Activated naive CD4-positive, alpha-beta T cell treated with anti-CD3 and anti-CD28 coated beads, Interleukin-2, amount 50 U/mL, for 72 hours (primary cell): ENCODE measurements at regions not wholly inside any gene's neighbourhood (a gene's known extent, or its start where the extent isn't known, plus 50 kb on each side); places are given as distances from the start of the nearest gene placed in this dataset.

Experiments used
- ATAC-seq, 2 donors: fragments of 150-1000 bp; cut with Tn5 transposase; 2 replicates each; pipeline ENCODE4 v1.10.0; 2021; ENCODE audit warnings: mild to moderate bottlenecking in 2 of 2, moderate library complexity in 2 of 2
- DNase-seq, 2 donors: peaks; one replicate each; pipeline ENCODE4 v3.0.0; 2021 to 2022; ENCODE audit warnings: low spot score in 2 of 2
- H3K27ac Mint-ChIP-seq, 2 donors: one replicate each; pipeline ENCODE4 v1.8.0; 2022; ENCODE audit warnings: mild to moderate bottlenecking in 2 of 2, mixed read lengths in 2 of 2
- H3K36me3 Mint-ChIP-seq, 2 donors: one replicate each; pipeline ENCODE4 v1.8.0; 2022; ENCODE audit warnings: mixed read lengths in 2 of 2
- H3K9me3 Mint-ChIP-seq, 2 donors: one replicate each; pipeline ENCODE4 v1.8.0; 2022; ENCODE audit warnings: mixed read lengths in 2 of 2

DNA sequence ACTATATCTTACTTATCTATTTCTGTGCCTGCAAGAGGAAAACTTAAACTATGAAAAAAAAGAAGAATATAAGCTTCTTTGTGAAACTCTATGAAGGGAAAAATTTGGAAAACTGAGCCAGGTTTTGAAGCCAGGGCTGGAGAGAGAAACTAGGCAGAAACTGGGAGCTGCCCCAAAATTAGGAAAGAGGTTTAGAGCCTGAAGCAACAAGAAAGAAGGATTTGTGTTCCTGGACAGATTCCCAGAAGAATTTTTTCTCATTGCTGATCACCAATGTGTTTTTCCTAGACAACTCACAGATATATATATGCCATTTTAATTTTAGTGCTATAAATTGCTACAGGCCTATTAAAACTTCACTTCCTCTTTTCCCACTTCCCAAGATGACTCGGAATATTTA lies 245.0 kb upstream of the GEMIN8 start:
- DNase-seq (no peak), ATAC-seq (no peak)
- H3K27ac Mint-ChIP-seq, result no peak overlapping the region
- no peaks in the 10 kb centered on the region for H3K36me3 Mint-ChIP-seq
- H3K9me3 Mint-ChIP-seq, result peaks cover 0 to 5% of the 10 kb centered on the region in 2 donors

DNA sequence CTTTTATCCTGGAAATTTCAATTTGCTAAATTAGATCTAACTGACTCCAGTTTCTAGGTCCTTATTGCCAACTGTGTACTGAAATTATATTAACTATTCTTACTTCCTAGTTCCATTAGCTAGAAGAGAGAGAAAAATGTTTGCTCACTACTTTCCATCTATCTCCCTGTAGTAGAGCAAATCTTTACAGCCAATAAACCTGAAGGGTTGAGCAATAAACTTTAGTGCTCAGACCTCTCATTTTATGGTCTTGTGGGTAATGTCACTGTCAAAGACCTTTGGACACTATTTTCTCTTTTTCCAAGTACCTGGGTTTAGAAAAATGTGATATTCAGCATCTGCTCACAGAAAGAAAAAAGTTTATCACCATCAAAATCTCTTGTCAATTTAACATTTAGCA lies 237.5 kb upstream of the GEMIN8 start:
- Mint-ChIP-seq H3K36me3 (no peaks in the 10 kb centered on the region), H3K9me3 (peaks cover 0 to 3% of the 10 kb centered on the region in 2 donors), H3K27ac (no peak overlapping the region)
- DNase-seq, result no peak
- ATAC-seq, result no peak

DNA sequence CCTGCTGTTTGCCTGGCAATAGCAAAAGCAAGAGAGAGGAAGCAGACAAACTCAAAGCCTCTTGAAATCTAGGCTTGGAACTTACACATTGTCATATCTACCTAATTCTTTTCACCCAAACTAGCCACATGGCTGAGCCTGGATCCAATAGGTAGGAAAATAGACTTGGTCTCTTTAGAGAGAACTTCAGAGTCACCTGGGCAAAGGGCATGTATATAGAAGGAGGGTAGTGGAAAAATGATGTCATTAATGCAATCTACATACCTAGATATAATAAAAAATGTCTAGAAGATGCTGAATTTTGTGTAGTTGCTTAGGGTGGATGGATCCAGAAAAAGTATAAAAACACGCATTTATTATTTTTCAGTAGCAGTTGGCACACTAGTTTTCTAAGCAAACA lies 237.0 kb upstream of the GEMIN8 start:
- Mint-ChIP-seq H3K9me3 (peaks cover 0 to 3% of the 10 kb centered on the region in 2 donors), H3K27ac (no peak overlapping the region), H3K36me3 (no peaks in the 10 kb centered on the region)
- DNase-seq (no peak), ATAC-seq (no peak)

GRCh38 chrX:14243823-14244222 lies 214.1 kb upstream of the GEMIN8 start:
- Mint-ChIP-seq H3K27ac (no peak overlapping the region), H3K36me3 (no peaks in the 10 kb centered on the region), H3K9me3 (peaks cover 0 to 9% of the 10 kb centered on the region in 2 donors)
- ATAC-seq (no peak), DNase-seq (no peak)

GRCh38 chrX:14235004-14235403 lies 205.3 kb upstream of the GEMIN8 start:
- no peak for ATAC-seq
- Mint-ChIP-seq H3K9me3 (peaks cover 9 to 16% of the 10 kb centered on the region in 2 donors), H3K36me3 (no peaks in the 10 kb centered on the region), H3K27ac (no peak overlapping the region)
- DNase-seq, result no peak

DNA sequence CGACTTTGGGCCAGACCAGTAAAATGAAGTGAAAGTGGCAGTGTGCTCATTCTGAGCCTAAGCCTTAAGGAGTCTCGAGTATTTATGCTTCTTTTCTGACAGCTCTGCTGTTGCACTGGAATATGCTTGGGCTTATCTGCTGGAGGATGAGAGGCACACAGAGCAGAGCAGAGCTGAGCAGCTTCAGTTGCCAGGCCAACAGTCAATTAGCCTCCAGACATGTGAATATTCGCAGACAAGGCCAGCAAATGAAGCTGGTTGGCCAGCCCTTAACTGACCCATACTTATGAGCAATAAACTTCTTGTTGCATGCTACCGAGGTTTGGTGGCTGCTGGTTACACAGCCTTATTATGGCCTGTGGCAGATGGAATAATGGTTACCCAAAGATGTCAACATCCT lies 203.0 kb upstream of the GEMIN8 start:
- Mint-ChIP-seq H3K36me3 (no peaks in the 10 kb centered on the region), H3K27ac (no peak overlapping the region), H3K9me3 (peaks cover 6 to 16% of the 10 kb centered on the region in 2 donors)
- ATAC-seq (no peak), DNase-seq (no peak)

DNA sequence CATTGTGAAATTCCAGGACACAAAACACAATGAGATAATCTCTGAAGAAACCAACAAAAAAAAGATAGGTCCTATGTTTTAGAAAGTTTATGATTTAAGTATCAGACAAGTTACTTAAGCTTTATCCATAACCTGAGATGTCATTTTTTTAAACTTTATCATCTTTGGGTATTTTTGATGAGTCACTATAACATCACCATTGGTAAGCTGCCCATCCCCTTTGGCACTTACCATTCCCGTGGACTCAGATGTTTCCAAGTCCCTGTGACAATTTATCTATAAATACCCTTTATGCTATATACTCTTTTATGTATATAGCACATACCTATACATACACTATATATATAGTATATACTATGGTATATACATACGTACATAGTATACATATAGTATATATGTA lies 198.9 kb upstream of the GEMIN8 start:
- H3K9me3 Mint-ChIP-seq, result peaks cover 0 to 4% of the 10 kb centered on the region in 2 donors
- ATAC-seq (no peak), DNase-seq (no peak)
- no peaks in the 10 kb centered on the region for H3K36me3 Mint-ChIP-seq
- no peak overlapping the region for H3K27ac Mint-ChIP-seq

DNA sequence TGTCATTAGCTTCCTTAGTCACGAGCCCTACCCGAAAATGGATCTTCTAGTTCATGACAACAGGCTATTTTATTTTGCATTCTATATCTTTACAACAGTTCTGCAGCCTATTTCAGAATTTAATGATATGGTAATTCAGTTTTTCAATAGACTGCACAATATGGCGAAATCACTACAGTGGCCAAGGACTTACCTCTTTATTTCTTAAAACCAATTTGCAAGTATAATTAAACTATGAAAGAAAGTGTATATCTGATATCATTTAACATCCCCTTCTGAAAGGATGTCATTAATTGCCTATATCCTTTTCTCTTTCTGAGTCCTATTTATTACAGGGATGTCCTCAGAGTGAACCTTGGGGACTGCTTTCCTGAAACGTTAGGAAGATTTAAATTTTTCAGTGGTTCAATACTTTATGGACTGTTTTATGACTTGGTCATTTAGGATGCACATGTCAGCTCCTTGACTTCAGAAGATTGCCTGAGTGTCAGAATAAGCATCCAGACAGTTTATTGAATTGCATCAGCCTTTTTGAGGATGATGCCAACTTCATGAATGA lies 190.8 kb upstream of the GEMIN8 start:
- no peak for ATAC-seq
- Mint-ChIP-seq H3K9me3 (no peaks in the 10 kb centered on the region), H3K36me3 (no peaks in the 10 kb centered on the region), H3K27ac (no peak overlapping the region)
- DNase-seq, result no peak

GRCh38 chrX:14209034-14209433 lies 179.3 kb upstream of the GEMIN8 start:
- H3K27ac Mint-ChIP-seq, result peak overlapping the region in 1 of 2 donors; percentile 38
- ATAC-seq (no peak), DNase-seq (no peak)
- no peaks in the 10 kb centered on the region for H3K36me3 Mint-ChIP-seq
- peaks cover 4 to 7% of the 10 kb centered on the region in 2 donors for H3K9me3 Mint-ChIP-seq

DNA sequence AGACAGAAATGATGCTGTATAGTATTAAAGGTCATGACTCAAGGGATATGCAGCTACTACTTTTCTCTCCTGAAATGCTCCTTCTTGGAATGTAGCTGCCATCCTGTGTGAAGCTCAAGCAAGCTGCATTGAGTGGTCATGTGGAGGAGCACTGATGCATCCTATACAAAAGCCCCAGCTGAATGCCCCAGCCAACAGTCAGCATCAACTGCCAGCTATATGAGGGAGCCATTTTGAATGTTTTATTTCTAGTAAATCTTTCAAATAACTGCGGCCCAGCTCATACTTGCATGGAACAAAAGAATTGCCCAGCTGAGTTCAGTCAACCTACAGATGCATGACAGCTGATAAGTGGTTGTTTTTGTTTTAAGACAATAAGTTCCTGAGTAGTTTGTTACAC lies 165.0 kb upstream of the GEMIN8 start:
- ATAC-seq (no peak), DNase-seq (no peak)
- no peaks in the 10 kb centered on the region for H3K36me3 Mint-ChIP-seq
- H3K27ac Mint-ChIP-seq, result no peak overlapping the region
- no peaks in the 10 kb centered on the region for H3K9me3 Mint-ChIP-seq

DNA sequence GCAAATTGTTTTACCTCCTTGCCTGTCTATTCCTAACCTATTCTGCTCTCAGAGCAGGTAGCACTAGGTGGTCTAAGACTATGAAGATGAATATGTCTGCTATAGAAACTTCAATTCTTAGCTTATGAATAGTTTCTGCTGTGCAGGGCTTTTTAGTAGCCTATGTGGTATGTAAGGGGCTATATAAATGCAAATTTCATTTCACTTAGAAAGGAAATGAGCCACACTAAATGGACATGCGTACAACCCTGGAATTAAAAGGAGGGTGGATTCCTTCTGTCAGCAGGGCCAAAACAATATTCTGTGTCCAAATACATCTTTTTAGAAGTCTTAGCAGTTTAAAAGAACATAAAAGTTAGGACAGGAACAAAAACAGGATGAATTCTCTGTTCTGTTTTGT lies 163.9 kb upstream of the GEMIN8 start:
- ATAC-seq (no peak), DNase-seq (no peak)
- no peaks in the 10 kb centered on the region for H3K36me3 Mint-ChIP-seq
- no peaks in the 10 kb centered on the region for H3K9me3 Mint-ChIP-seq
- no peak overlapping the region for H3K27ac Mint-ChIP-seq

GRCh38 chrX:14173873-14174272 lies 144.2 kb upstream of the GEMIN8 start:
- no peak for ATAC-seq
- no peaks in the 10 kb centered on the region for H3K9me3 Mint-ChIP-seq
- no peaks in the 10 kb centered on the region for H3K36me3 Mint-ChIP-seq
- DNase-seq, result no peak
- peak overlapping the region in 1 of 2 donors; percentile 35 for H3K27ac Mint-ChIP-seq

DNA sequence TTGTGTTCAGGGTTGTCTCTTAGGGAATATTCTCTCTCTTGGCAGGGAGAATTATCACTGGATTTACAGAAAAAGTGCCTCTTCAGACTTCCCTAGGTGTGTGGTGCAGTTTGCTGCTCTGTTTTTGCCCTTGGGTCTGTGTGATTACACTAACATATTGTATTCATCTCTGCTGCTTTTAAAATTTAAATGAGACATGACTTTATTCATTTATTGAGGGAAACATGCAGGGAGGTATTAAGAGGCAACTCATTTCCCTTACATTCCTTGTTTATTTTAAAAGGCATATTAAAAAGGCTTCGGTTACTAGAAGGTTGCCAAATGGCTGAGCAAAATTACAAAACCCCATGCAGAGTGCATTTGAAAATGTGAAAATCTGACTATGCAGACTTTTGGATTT lies 135.1 kb upstream of the GEMIN8 start:
- H3K27ac Mint-ChIP-seq, result no peak overlapping the region
- no peaks in the 10 kb centered on the region for H3K36me3 Mint-ChIP-seq
- H3K9me3 Mint-ChIP-seq, result no peaks in the 10 kb centered on the region
- ATAC-seq, result no peak
- no peak for DNase-seq

- ATAC-seq (no peak), DNase-seq (no peak)
- no peak overlapping the region for H3K27ac Mint-ChIP-seq
- H3K9me3 Mint-ChIP-seq, result no peaks in the 10 kb centered on the region
- H3K36me3 Mint-ChIP-seq, result no peaks in the 10 kb centered on the region
Measured at GRCh38 chrX:14125462-14125861, 95.8 kb upstream of the GEMIN8 start.

DNA sequence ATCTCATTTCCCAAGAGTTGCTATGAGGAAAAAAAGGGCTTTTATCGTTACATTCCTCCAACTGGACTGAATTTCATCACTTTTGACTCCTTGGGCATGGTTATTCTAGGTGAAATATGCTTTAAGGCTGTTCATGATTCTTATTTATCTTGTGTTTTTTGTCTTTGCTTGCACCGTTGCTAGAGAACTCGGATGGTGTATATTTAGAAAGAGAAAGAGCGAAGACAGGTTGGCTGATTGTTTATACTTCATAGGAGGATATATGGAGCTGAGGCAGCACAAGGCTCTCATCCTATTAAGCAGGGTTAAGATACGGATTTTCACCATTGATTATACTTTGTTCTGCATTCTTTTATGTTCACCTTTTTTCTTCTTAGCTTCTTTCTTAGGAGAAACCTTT lies 94.9 kb upstream of the GEMIN8 start:
- Mint-ChIP-seq H3K27ac (no peak overlapping the region), H3K9me3 (no peaks in the 10 kb centered on the region), H3K36me3 (no peaks in the 10 kb centered on the region)
- DNase-seq (no peak), ATAC-seq (no peak)

DNA sequence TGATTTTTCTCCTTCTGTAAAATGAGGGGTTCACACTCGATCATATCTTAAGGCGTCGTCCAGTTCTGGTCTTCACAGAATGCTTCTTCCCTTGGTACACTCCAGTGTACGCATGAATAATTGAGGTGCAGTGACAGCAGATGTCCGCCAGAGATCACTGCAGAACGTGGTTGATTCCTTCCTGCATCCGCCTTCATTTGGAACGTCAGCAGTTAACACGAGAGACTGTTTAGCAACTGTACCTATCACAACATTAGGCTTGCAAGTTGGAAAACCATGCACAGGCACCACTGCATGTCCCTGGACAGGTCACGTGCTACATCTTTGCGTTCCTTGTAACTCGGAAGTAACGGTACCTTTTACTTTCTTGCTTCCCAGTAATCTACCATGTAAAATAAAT lies 66.0 kb upstream of the GEMIN8 start:
- Mint-ChIP-seq H3K36me3 (no peaks in the 10 kb centered on the region), H3K9me3 (no peaks in the 10 kb centered on the region), H3K27ac (no peak overlapping the region)
- ATAC-seq (peak; percentile 51 to 62), DNase-seq (peak in 1 of 2 donors; percentile 10)

GRCh38 chrX:14094191-14094590 lies 64.5 kb upstream of the GEMIN8 start:
- H3K9me3 Mint-ChIP-seq, result no peaks in the 10 kb centered on the region
- ATAC-seq, result no peak
- DNase-seq, result no peak
- H3K36me3 Mint-ChIP-seq, result no peaks in the 10 kb centered on the region
- H3K27ac Mint-ChIP-seq, result no peak overlapping the region

- no peaks in the 10 kb centered on the region for H3K36me3 Mint-ChIP-seq
- no peak overlapping the region for H3K27ac Mint-ChIP-seq
- no peak for ATAC-seq
- no peaks in the 10 kb centered on the region for H3K9me3 Mint-ChIP-seq
- no peak for DNase-seq
Measured at GRCh38 chrX:14084466-14084865, 54.8 kb upstream of the GEMIN8 start.

DNA sequence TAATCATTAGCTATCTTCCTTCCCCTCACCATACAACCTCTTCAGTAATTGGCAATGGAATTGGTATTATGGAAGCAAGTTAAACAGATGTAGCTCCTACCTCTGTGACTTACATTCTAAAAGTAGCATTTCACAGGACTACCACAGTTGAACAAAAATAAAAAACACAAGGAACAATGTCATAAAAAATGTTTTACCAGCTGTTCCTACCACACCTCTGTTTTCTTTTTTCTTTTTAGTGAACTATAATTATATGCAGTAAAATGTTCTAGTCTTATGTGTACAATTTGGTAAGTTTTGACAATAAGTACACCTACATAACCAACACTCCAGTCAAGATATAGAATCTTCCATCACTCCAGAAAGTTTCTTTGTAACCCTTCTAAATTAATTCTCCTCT lies 54.1 kb upstream of the GEMIN8 start:
- no peak overlapping the region for H3K27ac Mint-ChIP-seq
- DNase-seq, result no peak
- no peaks in the 10 kb centered on the region for H3K9me3 Mint-ChIP-seq
- no peak for ATAC-seq
- H3K36me3 Mint-ChIP-seq, result no peaks in the 10 kb centered on the region
